Vagina (tissue), 2 donors: ENCODE measurements at regions not wholly inside any gene's neighbourhood (a gene's known extent, or its start where the extent isn't known, plus 50 kb on each side); places are given as distances from the start of the nearest gene placed in this dataset.

ENCODE experiments used
- DNase-seq, 2 donors: peaks; one replicate each; pipeline ENCODE4 v3.0.0-alpha.2; 2017; ENCODE audit errors: extremely low spot score in 2 of 2
- H3K27ac ChIP-seq: fragments of 200-600 bp; sonication (generic); one replicate; pipeline ENCODE4 v1.5.1; 2019
- H3K27me3 ChIP-seq: fragments of 200-600 bp; sonication (generic); one replicate; pipeline ENCODE4 v1.5.1; 2019
- H3K36me3 ChIP-seq, 2 donors: fragments of 200-600 bp; sonication (generic); one replicate each; pipeline ENCODE4 v1.5.1; 2017 to 2019
- H3K4me1 ChIP-seq: fragments of 200-600 bp; sonication (generic); one replicate; pipeline ENCODE4 v1.5.1; 2019
- H3K4me3 ChIP-seq, 2 donors: fragments of 200-600 bp; sonication (generic); 1 replicate in 1 of 2; 2 replicates in 1 of 2; pipeline ENCODE4 v1.5.1; 2016 to 2019
- H3K9me3 ChIP-seq: fragments of 200-600 bp; sonication (generic); one replicate; pipeline ENCODE4 v1.5.1; 2019
- POLR2A ChIP-seq, 2 donors: fragments of 450-650 bp; IDR thresholded peaks; one replicate each; pipeline ENCODE4 v1.6.1; 2017; ENCODE audit warnings: antibody characterized with exemption in 2 of 2, mild to moderate bottlenecking in 2 of 2, moderate library complexity in 2 of 2
- POLR2AphosphoS5 ChIP-seq, 2 donors: sonication (generic); formaldehyde crosslinking; IDR thresholded peaks; one replicate each; pipeline ENCODE4 v1.9.0; 2017; ENCODE audit warnings: antibody characterized with exemption in 2 of 2, mild to moderate bottlenecking in 2 of 2, low read depth in 1 of 2; ENCODE audit not compliant: insufficient read depth in 1 of 2
- intact Hi-C: fragments of 100-400 bp; cut with DNase I; formaldehyde crosslinking; loops from one replicate; pipeline ENCODE4 v1.15.1; 2023
- TF ChIP-seq, protein P1 (sequence below), 3 experiments: fragments of 450-650 bp in 2 of 3; fragments of 200-600 bp in 1 of 3; sonication (generic) in 1 of 3; IDR thresholded peaks; one replicate each; pipeline ENCODE4 v1.5.1; 2017 to 2019; ENCODE audit warnings: antibody characterized with exemption in 3 of 3, mild to moderate bottlenecking in 2 of 3, moderate library complexity in 2 of 3

DNA sequence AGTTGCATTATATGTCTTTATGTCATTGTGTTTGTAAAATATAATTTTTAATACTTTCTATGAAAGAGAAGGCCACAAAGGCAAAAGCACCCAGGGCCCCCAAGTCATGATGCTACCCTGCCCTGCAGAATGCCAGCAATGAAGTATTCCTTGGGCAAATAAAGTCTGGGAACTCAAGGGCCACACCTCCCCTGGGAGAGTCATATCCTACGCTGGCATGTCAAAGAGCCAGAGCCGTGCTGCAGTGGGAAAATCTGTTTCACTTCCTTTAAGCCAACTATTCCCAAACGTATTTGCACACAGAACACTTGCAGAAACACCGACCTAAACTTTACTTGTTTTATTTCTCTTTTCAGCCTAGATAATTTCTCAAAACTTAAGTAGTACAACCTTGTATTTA lies 98.4 kb upstream of the KAZN start:
- TF ChIP-seq POLR2AphosphoS5 (IDR thresholded peaks at IDR 0.05; ENCODE audit: insufficient read depth in 1 of 2, low read depth in 1 of 2) (no peak), POLR2A (IDR thresholded peaks at IDR 0.05) (no peak)
- TF ChIP-seq, protein P1, sequence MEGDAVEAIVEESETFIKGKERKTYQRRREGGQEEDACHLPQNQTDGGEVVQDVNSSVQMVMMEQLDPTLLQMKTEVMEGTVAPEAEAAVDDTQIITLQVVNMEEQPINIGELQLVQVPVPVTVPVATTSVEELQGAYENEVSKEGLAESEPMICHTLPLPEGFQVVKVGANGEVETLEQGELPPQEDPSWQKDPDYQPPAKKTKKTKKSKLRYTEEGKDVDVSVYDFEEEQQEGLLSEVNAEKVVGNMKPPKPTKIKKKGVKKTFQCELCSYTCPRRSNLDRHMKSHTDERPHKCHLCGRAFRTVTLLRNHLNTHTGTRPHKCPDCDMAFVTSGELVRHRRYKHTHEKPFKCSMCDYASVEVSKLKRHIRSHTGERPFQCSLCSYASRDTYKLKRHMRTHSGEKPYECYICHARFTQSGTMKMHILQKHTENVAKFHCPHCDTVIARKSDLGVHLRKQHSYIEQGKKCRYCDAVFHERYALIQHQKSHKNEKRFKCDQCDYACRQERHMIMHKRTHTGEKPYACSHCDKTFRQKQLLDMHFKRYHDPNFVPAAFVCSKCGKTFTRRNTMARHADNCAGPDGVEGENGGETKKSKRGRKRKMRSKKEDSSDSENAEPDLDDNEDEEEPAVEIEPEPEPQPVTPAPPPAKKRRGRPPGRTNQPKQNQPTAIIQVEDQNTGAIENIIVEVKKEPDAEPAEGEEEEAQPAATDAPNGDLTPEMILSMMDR (IDR thresholded peaks at IDR 0.05), result no peak
- Histone ChIP-seq H3K9me3 (no peaks in the 10 kb centered on the region), H3K27me3 (no peaks in the 10 kb centered on the region), H3K27ac (no peak overlapping the region), H3K4me3 (no peak overlapping the region), H3K4me1 (no peaks in the 10 kb centered on the region), H3K36me3 (no peaks in the 10 kb centered on the region)
- intact Hi-C loops, result no loop called here
- peak in 1 of 2 donors; percentile 13 for DNase-seq

DNA sequence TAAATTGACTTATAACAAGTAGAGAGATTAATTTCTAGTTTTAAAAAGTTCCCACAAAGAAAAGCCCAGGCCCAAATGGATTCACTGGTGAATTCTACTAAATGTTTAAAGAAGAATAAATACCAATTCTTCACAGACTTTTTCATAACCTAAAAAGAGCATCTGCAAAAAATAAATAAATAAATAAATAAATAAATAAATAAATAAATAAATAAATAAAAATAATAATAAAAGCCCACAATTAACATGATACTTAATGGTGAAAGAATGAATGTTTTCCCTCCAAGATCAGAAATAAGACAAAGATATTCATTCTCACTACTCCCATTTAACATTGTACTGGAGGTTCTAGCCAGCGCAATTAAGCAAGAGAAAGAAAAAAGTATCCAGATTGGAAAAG lies 97.6 kb upstream of the KAZN start:
- H3K27ac ChIP-seq, result no peak overlapping the region
- TF ChIP-seq POLR2A (IDR thresholded peaks at IDR 0.05), result no peak
- TF ChIP-seq, protein P1 (IDR thresholded peaks at IDR 0.05), result no peak
- TF ChIP-seq POLR2AphosphoS5 (IDR thresholded peaks at IDR 0.05; ENCODE audit: insufficient read depth in 1 of 2, low read depth in 1 of 2), result no peak
- H3K4me1 ChIP-seq, result no peaks in the 10 kb centered on the region
- H3K27me3 ChIP-seq, result no peaks in the 10 kb centered on the region
- H3K4me3 ChIP-seq, result no peak overlapping the region
- intact Hi-C loops, result no loop called here
- DNase-seq, result no peak
- no peaks in the 10 kb centered on the region for H3K36me3 ChIP-seq
- H3K9me3 ChIP-seq, result no peaks in the 10 kb centered on the region

DNA sequence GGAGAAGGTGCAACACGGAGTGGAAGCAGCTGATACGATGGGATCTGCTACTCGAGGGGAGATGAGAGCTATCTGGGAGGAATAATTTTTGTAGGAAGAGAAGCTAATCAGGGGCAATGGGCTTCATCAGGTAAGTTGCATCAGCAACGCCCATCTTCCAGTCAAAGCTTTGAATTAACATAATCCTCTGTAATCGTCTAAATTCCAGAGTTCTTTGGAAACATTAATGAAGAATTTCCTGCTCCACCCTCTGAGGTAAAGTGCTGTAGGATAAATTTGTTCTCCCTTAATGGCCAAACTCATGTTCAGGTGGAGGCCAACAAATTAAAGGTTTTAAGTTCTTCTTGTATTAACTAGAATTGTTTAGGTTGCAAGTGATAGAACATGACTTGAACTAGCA lies 94.0 kb upstream of the KAZN start:
- Histone ChIP-seq H3K4me1 (no peaks in the 10 kb centered on the region), H3K9me3 (no peaks in the 10 kb centered on the region), H3K27me3 (no peaks in the 10 kb centered on the region), H3K36me3 (no peaks in the 10 kb centered on the region), H3K4me3 (no peak overlapping the region), H3K27ac (no peak overlapping the region)
- DNase-seq, result peak; percentile 5 to 34
- TF ChIP-seq POLR2AphosphoS5 (IDR thresholded peaks at IDR 0.05; ENCODE audit: insufficient read depth in 1 of 2, low read depth in 1 of 2) (no peak), POLR2A (IDR thresholded peaks at IDR 0.05) (no peak)
- TF ChIP-seq, protein P1 (IDR thresholded peaks at IDR 0.05), result no peak
- intact Hi-C loops, result no loop called here

DNA sequence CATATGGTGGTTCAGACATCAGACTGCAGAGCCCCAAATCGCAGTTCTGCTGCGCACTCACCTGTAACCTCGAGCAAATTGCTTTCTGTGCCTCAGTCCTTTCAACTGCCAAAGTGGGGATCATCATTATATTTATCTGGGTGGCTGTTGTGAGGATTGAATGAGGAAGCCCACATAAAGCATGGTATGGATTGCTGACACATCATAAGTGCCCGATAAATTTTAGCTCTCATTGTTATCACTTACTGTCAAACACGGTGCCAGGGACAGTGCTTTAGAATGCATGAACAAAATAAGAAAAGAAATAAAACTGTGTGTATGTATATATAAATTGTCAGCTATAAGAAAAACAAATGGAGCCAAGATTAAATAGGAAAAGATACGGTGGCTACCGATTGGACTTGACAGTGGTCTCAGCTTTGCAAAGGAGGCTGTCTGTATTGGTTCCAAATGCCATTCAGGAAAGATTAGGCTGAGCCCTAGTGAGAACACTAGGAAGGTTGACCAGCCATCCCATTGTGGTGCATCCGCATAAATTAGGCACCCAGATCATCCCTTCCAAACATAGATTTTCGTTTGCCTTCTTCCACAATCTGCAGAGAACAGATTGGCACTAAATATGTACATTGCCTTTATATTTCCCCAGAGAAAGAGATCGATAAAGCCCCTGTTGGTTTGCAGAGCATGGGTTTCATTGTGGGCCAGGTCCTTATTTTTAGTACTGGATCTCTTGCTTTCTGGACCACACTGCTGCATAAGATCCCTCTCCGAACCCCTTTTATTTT lies 91.8 kb upstream of the KAZN start:
- no peaks in the 10 kb centered on the region for H3K27me3 ChIP-seq
- no peaks in the 10 kb centered on the region for H3K36me3 ChIP-seq
- intact Hi-C loops, result no loop called here
- TF ChIP-seq, protein P1 (IDR thresholded peaks at IDR 0.05), result no peak
- TF ChIP-seq POLR2AphosphoS5 (IDR thresholded peaks at IDR 0.05; ENCODE audit: insufficient read depth in 1 of 2, low read depth in 1 of 2) (no peak), POLR2A (IDR thresholded peaks at IDR 0.05) (no peak)
- no peaks in the 10 kb centered on the region for H3K4me1 ChIP-seq
- no peak overlapping the region for H3K4me3 ChIP-seq
- H3K27ac ChIP-seq, result no peak overlapping the region
- H3K9me3 ChIP-seq, result no peaks in the 10 kb centered on the region
- DNase-seq, result no peak

DNA sequence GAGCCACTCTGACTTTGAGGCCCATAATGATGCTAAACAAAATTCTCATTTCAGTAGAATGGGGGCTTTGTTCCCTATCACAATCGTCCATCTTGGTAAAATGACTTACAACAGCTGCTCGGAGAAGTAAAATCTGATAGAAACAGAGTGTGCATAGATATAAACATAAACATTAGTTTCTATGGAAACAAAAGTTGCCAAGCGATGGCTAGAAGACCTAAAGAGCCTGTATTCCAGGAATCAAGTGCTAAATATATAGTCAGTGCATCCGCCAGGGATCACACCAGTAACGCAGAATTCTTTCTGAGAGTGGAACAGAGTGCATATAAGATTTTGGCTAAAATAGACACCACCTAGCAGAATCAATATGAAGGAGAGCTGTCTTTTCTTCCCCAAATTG lies 91.2 kb upstream of the KAZN start:
- Histone ChIP-seq H3K9me3 (no peaks in the 10 kb centered on the region), H3K36me3 (no peaks in the 10 kb centered on the region), H3K4me3 (no peak overlapping the region), H3K27me3 (no peaks in the 10 kb centered on the region), H3K4me1 (no peaks in the 10 kb centered on the region), H3K27ac (no peak overlapping the region)
- intact Hi-C loops, result no loop called here
- DNase-seq, result no peak
- TF ChIP-seq POLR2A (IDR thresholded peaks at IDR 0.05) (no peak), POLR2AphosphoS5 (IDR thresholded peaks at IDR 0.05; ENCODE audit: insufficient read depth in 1 of 2, low read depth in 1 of 2) (no peak)
- TF ChIP-seq, protein P1 (IDR thresholded peaks at IDR 0.05), result no peak
